ENCODE measurements at regions not wholly inside any gene's neighbourhood (a gene's known extent, or its start where the extent isn't known, plus 50 kb on each side); places are given as distances from the start of the nearest gene placed in this dataset.
"Not testable (repeated sequence)": the region's sequence is repeated elsewhere in the genome, so short reads cannot be mapped to it uniquely, and the experiment has no call there.

DNA sequence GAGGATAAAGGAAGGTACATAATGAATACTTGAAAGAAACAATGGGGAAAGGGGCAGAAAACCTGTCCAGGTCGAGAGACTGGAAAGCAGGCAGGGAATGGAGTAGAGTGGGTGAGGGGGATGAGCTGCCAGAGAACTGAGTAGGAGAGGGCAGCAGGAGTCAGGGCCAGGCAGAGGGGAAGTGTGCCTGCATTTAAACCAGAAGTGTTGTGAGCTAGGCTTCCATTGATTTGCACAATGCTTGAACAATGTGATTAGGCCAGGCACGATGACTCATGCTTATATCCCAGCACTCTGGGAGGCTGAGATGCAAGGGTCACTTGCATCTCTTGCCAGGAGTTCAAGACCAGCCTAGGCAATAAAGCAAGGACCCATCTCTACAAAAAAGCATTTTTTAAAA lies 332.6 kb downstream of the ANAPC1 start:
- DNase-seq (ENCODE audit: low read depth in 1 of 2, low spot score in 1 of 2) = not testable (repeated sequence)

DNA sequence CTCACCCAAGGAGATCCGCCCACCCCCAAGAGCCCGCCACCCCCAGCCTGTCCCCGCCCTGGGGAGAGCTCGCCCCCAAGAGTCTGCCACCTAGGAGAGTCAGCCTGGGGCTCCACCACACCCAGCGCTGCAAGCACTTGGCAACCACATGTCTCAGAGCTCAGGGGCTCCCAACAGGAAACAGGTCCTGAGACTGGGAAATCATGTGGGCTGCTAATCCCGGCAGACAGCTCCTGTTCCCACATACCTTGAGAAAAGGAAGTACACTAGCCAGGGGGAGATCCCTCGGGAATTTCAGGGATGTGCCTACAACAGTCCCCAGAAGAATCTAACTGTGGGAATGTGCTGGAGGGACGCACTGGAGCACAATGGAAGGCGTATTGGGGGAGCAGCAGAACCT lies 331.4 kb downstream of the ANAPC1 start:
- not testable (repeated sequence) for DNase-seq (ENCODE audit: low read depth in 1 of 2, low spot score in 1 of 2)

DNA sequence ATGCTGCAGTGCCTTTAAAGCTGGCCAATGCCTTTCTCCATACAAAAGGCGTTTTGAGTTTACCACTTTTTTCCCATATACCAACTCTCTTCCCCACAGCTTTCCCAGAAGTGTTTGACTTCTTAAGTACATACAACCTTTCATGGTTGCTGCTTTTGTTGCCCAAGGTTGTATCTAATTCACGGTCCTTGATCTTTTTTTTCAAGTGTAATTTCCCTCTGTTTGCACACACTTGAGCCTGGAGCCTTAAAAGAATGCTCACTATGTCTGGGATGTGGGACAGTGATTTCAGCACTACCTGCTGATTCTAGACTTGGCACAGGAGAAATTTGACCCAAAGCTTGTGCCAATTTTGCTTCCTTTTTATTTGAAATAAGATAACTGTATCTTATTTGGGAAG lies 324.7 kb downstream of the ANAPC1 start:
- DNase-seq (ENCODE audit: low read depth in 1 of 2, low spot score in 1 of 2) = not testable (repeated sequence)

DNA sequence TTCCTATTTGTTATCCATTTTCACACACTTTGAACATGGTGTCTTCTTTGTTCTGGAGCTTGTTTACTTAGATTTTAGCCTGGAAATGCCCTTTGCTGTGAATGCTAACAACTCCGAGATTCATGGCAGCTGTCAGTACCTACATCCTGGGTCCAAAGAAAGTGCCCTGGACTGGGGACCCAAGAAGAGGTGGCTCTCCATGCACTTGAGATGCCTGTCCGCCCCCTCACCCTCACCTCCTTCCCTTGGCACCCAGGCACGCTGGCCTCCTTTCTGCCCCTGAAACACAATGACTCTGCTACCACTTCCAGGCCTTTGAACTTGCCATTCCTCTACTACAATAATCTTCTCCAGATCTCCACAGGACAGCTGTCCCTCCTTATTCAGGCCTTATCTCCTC lies 324.2 kb downstream of the ANAPC1 start:
- not testable (repeated sequence) for DNase-seq (ENCODE audit: low read depth in 1 of 2, low spot score in 1 of 2)

DNA sequence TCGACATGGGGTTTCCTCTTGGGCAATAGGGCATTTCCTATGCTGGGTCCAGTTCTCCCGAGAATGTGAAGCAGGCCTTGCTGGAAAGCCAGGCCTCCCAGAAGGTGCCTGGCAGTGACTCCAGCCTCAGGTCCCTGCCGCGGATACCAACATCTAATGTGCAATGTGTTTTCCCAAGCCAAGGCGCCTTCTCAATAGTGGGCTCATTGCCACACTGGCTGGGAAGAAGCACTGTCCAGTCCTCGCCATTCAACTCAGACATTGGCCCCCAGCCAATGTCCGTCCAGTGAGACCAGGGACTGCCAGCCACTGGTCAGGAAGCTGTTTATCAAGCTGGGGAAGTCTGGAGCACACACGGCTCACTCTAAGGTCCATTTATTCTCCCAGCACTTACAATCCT lies 317.9 kb downstream of the ANAPC1 start:
- DNase-seq (ENCODE audit: low read depth in 1 of 2, low spot score in 1 of 2) = not testable (repeated sequence)

DNA sequence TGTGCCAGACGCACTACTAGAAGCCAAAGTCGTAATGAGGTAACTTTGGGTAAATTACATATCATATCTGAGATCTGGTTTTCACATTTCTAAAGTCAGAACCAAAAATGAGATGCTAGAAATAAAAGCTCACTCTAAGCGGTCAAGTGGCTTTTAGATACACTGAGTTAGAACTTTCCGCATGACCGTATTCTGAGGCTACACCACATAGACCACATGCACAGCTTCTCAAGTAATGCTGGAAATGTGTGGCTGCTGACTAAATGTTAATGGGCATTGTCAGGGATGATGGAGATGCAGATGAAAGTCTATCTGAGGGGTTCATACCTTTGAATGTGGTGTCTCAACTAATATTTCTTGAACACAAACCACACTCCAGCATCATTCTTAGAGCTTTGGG lies 316.8 kb downstream of the ANAPC1 start:
- DNase-seq (ENCODE audit: low read depth in 1 of 2, low spot score in 1 of 2) = not testable (repeated sequence)

DNA sequence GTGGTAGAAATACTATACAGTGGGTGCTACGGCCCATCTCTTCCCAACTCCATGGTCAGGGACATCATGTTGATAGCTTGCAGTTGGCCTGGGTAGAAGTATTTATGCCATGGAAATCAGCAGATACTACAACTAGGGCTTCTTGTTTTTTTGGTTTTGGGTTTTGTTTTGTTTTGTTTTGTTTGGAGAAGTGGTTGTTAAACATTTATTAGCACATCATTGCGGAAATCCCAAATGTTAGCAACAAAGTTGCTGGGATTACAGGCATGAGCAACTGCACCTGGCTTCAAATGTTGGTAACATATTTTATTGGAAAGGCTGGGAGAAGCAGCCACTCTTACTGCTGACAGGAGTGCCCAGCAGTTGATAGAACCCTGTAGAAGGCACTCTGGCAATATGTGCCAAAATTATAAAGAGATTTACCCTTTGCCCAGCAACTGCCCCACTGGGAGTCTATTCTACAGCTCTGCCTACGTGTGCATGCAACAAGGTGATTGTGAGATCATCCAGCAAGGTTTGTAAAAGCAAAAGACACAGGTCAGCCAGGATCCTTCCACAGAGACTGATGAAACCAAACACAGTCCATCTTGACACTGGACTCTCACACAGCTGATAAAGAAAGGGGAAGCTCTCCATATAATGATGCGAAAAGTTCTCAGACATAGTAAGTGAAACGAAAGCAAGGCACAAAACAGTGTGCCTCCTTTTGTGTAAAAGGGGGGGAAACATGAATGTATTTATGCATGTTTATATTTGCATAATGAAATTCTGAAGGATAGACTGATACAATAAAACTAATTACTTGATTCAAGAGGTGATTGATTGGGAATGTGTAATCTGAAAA lies 314.4 kb downstream of the ANAPC1 start:
- DNase-seq (ENCODE audit: low read depth in 1 of 2, low spot score in 1 of 2) = not testable (repeated sequence)

DNA sequence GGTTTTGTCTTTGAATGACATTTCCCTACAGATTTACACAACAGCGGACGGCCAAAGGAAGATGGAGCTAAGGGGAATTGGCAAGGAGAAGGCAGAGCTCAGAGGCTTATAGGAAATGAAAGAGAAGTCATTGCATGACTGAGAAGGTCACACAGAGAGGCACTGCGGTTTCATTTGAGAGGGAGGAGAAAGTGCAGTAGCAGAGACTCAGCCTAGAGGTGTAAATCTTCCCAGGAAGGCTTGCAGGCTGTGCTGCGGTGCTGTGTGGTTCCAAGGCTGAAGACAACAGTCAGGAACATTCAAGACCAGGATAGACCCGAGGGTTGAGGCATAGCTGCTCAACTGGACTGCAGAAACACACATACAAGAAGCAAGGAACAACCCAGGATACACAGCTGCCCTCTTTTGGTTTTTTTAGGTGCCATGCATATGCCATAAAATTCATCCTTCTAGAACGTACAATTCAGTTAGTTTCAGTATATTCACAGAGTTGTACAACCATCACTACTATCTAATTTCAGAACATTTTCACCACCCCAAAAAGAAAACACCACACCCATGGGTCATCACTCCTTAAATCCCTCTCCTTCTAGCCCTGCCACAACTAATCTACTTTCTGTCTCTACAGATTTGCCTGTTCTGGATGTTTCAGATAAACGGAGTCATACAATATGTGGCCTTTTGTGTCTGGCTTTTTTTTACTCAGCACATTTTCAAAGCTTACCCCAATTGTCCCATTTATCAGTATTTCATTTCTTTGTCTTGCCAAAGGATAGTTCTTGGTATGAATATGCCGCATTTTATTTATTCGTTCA lies 313.5 kb downstream of the ANAPC1 start:
- not testable (repeated sequence) for DNase-seq (ENCODE audit: low read depth in 1 of 2, low spot score in 1 of 2)

DNA sequence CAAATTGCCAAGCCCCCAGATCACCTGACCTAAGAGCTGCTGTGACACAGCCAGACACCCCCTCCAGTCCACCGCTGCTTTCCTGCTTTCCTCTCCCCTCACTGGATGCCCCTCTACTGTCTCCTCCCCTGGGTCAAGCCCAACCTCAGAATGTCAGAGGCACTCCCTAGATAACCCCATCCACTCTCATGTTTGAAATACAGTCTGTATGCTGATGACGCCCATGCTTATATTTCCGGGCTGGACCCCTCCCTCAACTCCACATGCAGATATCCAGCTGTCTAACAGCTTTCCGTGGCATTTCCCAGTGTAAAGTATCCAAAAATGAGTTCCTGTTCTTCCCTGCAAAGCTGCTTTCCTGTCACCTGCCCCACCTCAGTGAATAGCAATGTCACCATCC lies 309.2 kb downstream of the ANAPC1 start:
- DNase-seq (ENCODE audit: low read depth in 1 of 2, low spot score in 1 of 2) = not testable (repeated sequence)

DNA sequence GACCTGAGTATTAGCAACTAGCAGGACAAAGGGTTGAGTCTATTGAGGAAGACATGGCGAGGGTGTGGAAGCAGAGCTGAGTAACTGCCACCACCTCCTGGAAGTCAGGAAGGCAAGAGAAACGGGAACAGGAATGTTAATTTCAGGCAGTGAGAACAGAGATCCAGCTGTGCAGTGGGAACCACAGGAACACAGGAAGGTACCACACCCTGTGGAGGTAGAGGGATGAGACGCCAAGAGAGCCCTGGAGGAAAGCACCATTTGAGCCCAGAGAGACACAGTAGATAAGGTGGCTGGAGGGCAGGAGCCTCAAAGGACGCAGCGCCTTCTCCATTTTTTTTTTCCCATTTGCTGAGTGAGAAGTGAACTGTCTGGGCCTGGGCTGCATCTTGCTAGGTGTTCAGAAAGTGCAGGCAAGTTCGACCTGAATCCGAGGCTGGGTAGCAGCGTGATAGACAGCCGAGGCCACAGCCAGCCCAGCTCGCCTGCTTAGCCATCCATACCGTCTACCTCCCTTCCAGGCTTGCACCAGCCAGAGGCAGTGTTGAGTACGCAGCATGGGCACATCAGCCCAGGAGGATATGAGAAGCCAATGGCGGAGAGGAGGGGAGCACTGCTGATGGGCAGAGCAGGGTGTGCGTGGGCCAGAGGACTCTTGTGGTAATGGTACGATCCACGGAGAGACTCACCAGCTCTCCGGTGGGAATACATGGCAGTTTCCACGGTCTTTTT lies 306.7 kb downstream of the ANAPC1 start:
- DNase-seq (ENCODE audit: low read depth in 1 of 2, low spot score in 1 of 2) = not testable (repeated sequence)

DNA sequence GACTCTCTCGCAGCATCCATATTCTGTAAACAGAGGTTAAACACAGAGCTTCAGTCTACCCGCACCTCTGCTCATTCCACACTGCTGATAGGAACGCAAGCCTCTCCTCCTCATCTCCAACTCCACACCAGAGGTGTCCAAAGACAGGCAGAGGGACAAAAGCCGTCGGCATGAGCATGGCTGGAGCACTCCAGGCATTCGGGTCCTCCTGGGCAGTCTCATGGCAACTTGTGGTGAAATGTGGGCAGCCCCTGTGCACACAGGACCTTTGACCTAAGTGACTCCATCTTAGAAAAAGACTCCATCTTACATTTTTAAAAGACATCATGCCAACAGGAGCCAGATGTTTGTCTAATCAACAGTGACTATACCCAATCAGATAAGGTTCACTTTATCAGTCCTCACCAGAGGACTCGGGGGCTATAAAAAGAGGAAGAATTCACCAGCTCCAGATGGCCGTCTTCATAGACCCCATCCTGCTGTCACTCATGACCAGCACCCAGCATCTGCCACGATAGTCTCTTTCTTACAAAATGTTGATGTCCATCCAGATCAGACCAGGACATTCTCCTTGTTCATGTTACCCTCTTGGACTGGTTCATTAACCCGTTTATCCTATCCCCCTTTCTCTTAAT lies 304.4 kb downstream of the ANAPC1 start:
- DNase-seq (ENCODE audit: low read depth in 1 of 2, low spot score in 1 of 2) = not testable (repeated sequence)

DNA sequence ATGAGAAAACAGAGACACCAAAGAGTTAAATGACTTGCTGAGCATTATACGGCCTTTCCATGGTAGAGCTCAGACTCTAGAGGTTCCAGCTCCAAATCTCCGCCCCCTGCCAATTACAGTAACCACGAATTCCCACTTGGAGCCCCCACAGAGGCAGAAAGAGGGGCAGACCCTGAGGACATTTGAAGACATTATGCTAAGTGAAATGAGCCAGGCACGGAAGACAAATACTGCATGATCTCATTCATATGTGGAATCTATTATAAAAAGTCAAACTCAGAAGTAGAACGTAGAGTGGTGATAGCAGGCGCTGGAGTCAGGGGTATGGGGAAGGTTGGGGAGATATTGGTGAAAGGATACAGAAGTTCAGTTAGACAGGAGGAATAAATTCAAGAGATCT lies 303.4 kb downstream of the ANAPC1 start:
- DNase-seq (ENCODE audit: low read depth in 1 of 2, low spot score in 1 of 2) = not testable (repeated sequence)

DNA sequence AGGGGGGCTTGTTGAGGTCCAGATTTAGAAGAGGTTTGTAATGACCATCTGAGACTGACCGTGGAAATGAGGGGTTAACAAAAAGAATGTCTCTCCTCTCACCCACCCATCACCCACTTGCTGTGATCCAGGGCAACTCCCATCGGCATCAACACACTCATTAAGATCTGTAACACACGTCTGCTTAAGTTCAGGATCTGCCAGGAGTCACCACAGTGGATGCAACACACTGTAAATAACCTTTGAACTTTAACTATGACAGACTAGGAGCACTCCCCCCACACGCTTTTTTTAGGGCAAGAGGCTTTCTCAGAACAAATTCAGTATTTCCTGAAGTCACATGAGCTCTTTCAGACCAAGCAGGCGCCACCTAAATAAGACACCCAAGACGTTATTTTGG lies 301.9 kb downstream of the ANAPC1 start:
- DNase-seq (ENCODE audit: low read depth in 1 of 2, low spot score in 1 of 2) = not testable (repeated sequence)

DNA sequence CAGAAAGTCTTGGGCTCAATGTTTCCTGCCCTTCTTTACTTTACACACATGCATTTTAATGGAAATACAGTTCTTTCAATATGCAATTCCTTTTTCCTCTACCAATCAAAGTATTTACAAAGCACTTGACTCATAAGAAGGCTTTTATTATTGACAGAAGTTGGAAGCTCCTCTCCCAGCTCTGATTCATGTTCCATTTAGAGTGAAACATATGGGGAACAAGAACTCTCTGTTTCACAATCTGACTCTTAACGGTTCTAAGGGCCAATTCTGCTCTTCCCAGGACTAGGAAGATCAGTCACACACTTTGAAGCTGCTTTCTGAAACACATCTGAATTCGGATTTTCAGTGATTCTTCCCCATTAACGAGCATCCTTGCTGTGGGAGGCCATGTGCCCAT lies 300.5 kb downstream of the ANAPC1 start:
- not testable (repeated sequence) for DNase-seq (ENCODE audit: low read depth in 1 of 2, low spot score in 1 of 2)

DNA sequence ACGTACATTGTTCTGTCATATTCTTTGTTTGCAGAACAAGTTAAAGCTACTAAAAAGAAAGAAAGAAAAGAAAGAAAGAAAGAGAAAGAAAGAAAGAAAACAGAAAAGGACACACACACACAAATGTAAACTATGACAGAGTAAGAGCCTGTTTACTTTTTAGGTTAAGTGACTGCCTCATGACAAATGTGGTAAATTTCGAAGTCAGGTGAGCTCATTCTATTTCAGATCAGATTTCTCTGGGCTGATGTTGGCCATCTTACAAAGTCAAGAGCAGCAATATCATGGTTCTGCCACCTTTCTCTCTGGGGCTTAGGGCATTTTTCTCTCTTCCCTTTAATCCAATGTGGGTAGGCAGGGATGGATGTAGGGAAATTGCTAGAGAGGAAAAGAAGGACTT lies 299.5 kb downstream of the ANAPC1 start:
- DNase-seq (ENCODE audit: low read depth in 1 of 2, low spot score in 1 of 2) = not testable (repeated sequence)

DNA sequence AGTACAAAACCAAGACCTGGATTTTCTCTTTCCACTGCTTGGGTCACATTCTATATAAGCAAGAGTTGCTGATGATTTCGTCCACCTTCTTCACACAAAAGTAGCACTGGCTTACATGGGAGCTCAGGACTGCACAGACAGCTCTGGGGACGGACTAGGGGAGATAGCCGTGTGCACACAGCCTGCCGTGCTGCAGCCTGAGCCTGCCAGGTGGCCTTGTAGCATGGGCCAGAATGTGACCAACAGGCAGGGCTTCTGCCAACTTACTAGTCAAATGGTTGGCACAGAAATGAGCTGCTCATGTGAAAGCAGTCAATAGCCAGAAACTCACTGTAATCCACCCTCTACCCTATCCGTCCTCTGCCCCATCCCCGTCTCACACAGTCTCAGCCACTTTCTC lies 299.0 kb downstream of the ANAPC1 start:
- DNase-seq (ENCODE audit: low read depth in 1 of 2, low spot score in 1 of 2) = not testable (repeated sequence)

DNA sequence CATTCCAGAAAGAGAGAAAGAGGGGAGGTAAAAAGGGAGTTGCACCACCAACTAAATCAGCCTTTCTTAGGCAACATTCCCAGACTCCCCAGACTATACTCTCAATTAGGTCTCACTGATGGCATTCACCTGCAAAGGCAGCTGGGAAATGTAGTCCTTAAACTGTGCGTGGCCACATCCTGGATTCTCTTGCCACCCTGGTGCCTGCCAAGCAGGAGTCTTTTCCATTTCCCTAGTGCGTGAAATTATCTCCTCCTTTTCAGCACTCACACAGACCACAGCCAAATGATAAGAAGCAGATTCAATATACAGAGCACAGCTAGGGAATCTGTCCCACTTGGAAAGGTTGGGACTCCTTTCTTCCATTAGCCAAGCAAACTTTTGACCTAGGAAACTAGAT lies 298.0 kb downstream of the ANAPC1 start:
- DNase-seq (ENCODE audit: low read depth in 1 of 2, low spot score in 1 of 2) = not testable (repeated sequence)

DNA sequence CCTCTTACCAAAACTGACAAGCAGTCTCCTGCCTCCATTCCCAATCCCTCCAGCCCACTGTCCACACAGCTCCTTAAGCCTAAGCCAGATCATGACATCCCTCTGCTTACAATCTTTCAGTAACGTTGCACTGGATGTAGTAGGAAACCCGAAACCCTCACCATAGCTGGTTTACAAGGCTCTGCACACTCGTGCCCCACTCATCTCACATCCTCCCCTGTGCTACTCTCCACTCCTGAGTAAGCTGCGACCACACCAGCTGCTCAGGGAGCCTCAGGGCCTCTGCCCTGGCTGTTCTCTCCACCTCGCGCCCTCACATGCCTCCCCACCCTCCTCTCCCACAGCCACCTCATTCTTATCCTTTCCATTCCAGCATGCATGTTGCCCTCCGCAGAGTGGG lies 288.9 kb downstream of the ANAPC1 start:
- DNase-seq (ENCODE audit: low read depth in 1 of 2, low spot score in 1 of 2) = not testable (repeated sequence)

DNA sequence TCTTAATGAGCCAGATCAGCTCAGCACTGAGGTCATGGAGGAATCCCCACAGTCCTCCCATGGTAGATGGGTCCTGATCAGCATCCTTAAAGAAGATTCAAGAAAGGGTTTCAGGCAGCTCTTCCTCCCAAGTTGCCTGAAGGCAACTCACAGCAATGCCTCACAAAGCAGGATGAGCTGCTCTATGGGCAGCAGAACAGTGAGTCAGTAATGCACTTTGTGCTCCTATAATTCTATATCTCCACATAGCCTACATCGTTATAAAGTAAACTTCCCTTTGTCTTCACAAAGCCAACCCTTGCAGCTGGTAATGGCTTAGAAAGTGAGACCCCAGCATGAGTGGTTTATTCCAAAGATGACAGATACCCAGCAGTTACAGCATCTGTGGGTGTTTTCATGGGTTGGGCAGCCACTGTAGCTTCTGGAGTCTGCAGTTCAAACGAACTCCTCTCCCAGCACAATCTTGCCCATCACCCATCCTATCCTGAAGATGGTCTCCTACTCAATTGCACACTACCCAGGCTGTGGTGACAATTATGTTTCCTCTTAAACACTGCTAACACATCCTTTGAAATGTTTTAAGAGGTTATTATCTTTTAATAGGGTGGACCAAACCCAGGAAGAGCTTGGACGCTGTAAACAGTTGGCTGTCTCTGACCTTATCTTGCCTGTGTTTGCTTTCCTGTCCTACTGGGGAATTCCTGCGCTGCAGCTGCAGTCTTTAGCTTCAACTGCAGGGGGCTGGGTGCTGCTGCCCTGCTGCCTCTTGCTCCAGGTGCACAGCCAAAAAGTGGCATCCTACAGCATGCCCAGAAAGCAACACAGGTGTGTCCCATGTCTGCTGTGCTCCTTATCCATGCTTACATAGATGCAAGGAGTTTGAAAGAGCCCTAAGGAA lies 286.9 kb downstream of the ANAPC1 start:
- not testable (repeated sequence) for DNase-seq (ENCODE audit: low read depth in 1 of 2, low spot score in 1 of 2)

DNA sequence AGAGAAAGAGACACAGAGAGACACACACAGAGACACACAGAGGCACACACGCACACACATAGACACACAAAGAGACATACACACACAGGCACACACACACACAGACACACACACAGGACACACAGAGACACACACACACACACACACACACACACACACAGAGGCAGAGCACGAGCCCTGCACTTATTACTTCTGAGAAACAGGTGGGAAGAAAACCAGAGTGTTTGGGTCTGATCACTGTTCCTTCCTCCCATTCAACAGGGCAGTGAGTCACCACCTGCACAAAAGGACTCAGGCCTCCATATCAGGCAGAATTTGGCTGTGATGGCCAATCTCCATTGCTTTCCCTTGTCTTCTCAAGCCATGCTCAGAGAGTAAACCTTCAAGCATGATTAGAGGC lies 285.0 kb downstream of the ANAPC1 start:
- not testable (repeated sequence) for DNase-seq (ENCODE audit: low read depth in 1 of 2, low spot score in 1 of 2)

Data from stimulated activated CD4-positive, alpha-beta T cell treated with anti-CD3 and anti-CD28 coated beads, Interleukin-15, amount 100 ng/mL, for 1 hour (primary cell).